ENCODE measurements at regions not wholly inside any gene's neighbourhood (a gene's known extent, or its start where the extent isn't known, plus 50 kb on each side); places are given as distances from the start of the nearest gene placed in this dataset.
"Not testable (repeated sequence)": the region's sequence is repeated elsewhere in the genome, so short reads cannot be mapped to it uniquely, and the experiment has no call there.

GRCh38 chr6:170044836-170045562 lies 245.9 kb downstream of the DLL1 start:
- DNase-seq (ENCODE audit: low spot score), result no peak

DNA sequence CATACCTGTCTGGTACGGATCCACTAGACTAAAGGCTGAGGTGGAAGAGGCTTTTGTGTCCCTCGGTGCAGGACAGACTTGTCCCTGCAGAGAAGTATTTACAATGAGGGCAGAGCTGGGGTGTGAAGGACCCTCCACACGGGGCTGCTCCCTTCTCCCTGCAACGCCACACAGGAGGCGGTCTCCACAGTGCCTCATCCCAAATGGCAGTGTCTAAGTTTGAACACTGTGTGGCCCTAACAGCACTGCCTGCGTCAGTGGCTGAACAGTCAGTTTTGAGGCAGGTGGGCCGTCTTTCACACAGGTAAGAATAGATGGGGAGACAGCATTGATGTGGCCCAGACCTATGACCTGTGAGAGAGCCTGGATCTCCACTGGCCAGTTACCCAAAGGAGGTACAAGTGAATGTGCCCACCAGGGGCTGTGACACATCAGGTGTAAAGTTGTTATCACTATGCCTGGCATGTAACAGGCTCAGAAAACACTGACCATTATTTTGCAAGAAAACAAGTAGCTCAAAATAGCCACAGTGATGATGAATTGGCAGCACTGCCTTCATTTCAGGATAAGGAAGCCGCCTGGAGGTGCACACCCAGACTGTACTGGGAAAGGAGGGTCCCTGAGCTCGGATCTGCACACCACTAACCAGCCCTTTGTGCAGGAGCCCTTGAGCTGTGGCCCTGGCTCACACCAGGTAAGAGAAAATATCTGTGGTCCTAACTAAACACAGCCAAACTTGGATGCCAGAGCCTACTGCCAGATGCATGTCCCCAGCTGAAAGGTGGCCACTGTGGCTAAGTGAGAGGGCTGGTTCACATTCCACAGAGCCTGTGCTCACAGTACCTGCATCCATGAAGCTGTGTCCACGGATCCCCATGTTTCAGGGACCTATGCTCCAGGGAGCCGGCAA lies 246.7 kb downstream of the DLL1 start:
- DNase-seq (ENCODE audit: low spot score), result no peak

- no peak for DNase-seq (ENCODE audit: low spot score)
Observed at GRCh38 chr6:170043150-170043819, 247.6 kb downstream of the DLL1 start.

DNA sequence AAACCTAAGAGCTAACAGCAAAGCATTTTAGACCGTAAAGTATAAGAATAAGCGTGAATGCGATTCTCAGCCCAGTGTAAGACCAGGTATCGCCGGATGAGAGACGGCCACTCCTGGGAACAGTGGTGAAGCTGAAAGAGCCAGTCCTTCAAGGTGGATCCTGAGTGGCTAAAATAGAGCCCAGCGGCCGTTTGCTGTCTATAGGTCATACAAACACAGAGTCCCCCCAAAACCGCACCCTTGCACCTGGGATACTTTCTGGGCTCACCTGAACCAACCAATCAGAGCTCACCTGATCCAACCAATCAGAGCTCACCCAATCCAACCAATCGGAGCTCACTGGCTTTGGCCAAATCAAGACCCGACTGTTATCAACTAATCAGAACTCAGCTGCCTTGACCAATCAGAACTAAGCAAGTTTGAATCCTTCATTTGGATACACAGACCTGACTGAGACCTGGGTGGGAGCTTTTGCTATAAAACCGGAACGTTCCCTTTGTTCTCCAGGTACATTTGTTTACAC lies 248.2 kb downstream of the DLL1 start:
- no peak for DNase-seq (ENCODE audit: low spot score)

GRCh38 chr6:170042123-170042522 lies 248.8 kb downstream of the DLL1 start:
- no peak for DNase-seq (ENCODE audit: low spot score)

DNA sequence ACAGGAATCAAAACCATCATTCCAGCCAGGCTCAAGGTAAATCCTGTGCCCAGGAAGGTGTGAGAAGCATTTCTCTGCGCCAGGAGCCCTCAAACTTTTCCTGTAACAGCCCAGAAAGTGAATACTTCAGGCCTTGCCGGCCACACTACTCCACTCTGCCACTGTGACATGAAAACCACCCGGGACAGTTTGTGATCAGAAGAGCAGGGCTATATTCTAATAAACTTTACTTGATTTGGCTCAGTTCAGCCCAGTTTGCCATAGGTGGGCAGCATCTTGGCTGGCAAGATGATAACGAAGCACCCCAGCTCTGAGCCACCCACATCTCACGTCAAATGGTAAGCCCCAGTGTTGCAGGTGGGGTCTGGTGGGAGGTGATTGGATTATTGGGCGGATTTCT lies 249.4 kb downstream of the DLL1 start:
- DNase-seq (ENCODE audit: low spot score), result no peak

DNA sequence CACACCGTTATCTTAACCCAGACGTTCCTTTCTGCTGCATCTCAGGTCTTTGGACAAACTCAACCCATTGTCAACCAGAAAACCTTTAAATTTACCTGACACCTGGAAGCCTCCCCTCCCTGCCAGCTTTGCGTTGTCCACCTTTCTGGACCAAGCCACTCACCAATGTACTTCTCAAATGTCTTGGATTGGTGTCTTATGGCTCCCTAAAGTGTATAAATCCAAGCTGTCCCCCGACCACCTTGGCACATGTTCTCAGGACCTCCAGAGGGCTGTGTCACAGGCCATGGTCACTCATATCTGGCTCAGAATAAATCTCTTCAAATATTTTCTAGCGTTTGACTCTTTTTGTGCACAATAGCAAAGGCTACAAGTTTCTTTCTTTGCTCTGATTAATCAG lies 250.0 kb downstream of the DLL1 start:
- DNase-seq (ENCODE audit: low spot score), result no peak

DNA sequence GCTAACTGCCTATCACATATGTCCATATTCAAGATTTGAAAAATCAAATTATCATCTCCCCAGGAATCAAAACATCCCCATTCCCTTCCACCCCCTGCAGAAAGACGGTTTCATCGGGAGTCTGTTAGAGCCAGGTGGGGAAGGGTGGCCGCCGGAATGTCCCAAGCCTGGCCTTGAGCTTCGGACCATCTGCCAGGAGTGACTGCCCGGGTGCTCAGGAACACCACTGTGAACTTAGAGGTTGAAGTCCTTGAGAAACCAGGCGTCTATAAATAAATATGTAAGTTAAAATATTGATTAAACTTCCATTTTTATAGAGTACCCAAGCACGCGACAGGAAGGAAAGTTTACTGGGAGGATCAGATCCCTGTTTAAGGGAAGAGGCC lies 250.8 kb downstream of the DLL1 start:
- no peak for DNase-seq (ENCODE audit: low spot score)

DNA sequence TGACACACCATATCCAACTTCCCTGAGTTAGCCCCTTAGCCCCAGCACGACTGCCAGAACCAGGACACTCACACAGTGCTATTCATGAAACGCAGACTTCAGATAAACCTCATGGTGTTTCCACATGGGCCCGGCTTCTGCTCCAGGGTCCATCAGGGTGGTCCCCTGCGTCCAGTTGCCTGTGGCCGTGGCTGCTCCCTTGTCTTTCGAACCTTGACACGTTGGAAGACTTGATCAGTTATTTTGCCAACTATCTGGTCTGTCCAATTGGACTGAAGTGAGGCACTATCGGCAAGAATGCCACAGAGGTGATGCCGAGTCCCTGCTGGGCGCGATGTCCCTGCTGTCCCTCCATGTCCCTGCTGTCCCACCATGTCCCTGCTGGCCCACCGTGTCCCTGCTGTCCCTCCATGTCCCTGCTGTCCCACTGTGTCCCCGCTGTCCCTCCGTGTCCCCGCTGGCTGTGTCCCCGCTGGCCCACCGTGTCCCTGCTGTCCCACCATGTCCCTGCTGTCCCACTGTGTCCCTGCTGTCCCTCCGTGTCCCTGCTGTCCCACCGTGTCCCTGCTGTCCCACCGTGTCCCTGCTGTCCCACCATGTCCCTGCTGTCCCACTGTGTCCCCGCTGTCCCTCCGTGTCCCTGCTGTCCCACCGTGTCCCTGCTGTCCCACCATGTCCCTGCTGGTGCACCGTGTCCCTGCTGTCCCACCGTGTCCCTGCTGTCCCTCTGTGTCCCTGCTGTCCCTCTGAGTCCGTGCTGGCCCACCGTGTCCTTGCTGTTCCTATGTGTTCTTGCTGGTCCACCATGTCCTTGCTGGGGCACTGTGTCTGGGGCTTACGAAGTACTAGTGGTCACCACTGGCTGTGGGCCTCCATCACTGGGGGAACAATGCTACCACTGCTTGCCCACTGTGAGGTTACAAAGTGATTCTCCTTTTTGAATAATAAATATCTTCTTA lies 251.4 kb downstream of the DLL1 start:
- DNase-seq (ENCODE audit: low spot score), result no peak

DNA sequence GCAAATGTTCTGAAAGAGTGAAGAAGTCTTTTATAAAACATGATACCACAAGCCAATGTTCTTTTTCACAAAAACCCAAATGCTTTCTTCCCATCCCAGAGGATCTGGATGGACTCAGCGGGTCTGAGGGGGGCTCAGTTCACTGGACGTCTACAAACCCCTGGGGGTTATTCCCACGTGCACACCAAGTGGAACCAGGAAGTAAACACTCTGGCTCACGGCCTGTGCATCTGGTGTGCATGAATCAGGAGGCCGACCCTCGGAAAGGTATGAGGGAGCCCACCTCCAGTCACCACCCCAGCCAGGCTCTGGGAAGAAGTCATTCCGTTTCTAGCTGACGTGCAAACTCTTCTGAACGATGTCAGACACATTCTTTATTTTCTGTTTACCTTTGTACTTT lies 252.2 kb downstream of the DLL1 start:
- DNase-seq (ENCODE audit: low spot score), result no peak

DNA sequence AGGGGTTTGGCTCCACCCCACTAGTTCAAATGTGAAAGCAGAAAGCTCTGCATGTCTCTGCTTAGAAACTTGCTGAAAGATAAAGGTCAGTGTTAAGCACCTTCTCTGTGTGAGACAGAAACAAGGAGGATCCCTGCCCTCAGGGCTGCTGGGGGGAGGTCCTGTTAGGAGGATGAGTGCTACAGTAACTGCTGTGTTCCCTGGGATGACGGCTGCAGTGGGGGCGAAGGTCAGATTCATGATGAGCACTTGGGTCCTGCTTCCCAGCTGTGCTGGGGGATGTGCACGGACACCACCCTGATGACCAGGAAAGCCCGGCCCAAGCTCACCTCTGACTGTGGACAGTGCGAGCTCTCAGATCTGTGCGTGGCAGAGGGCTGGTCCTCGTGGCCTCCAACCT lies 252.6 kb downstream of the DLL1 start:
- DNase-seq (ENCODE audit: low spot score), result no peak

GRCh38 chr6:170037541-170038250 lies 253.2 kb downstream of the DLL1 start:
- no peak for DNase-seq (ENCODE audit: low spot score)

GRCh38 chr6:170036916-170037315 lies 254.0 kb downstream of the DLL1 start:
- DNase-seq (ENCODE audit: low spot score), result no peak

GRCh38 chr6:170036367-170036766 lies 254.5 kb downstream of the DLL1 start:
- DNase-seq (ENCODE audit: low spot score), result not testable (repeated sequence)

- DNase-seq (ENCODE audit: low spot score), result no peak
Observed at GRCh38 chr6:170035901-170036304, 255.0 kb downstream of the DLL1 start.

- no peak for DNase-seq (ENCODE audit: low spot score)
Observed at GRCh38 chr6:170035044-170035443, 255.8 kb downstream of the DLL1 start.

DNA sequence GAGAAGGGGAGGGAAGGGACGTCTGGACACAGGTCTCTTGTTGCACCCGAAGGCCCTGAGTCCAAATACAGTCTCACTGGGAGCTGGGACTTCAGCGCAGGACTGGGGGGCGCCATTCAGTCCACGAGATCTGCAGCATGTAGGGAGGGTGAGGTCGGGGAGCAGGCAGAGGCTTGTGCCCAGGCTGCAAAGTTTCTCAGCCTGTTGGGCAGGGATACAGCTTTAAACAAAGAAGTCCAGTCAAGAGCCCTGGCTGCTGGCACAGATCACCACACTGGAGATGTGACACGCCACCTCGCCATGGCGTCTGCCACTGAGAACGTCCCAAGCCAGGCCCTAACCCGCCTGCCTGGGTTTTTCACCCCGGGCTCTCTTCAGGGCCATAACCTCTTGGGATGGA lies 256.6 kb downstream of the DLL1 start:
- DNase-seq (ENCODE audit: low spot score), result no peak

GRCh38 chr6:170033666-170034065 lies 257.2 kb downstream of the DLL1 start:
- no peak for DNase-seq (ENCODE audit: low spot score)

GRCh38 chr6:170032706-170033309 lies 258.1 kb downstream of the DLL1 start:
- no peak for DNase-seq (ENCODE audit: low spot score)

GRCh38 chr6:170032197-170032596 lies 258.7 kb downstream of the DLL1 start:
- no peak for DNase-seq (ENCODE audit: low spot score)
